H1 (cell line): ENCODE measurements at regions not wholly inside any gene's neighbourhood (a gene's known extent, or its start where the extent isn't known, plus 50 kb on each side); places are given as distances from the start of the nearest gene placed in this dataset.

Experiments
- POLR2A ChIP-seq, 2 experiments: IDR thresholded peaks; 1 replicate in 1 of 2; 2 replicates in 1 of 2; pipeline ENCODE4 v1.6.1; 2011; ENCODE audit warnings: low read depth in 2 of 2, low read length in 2 of 2, mild to moderate bottlenecking in 2 of 2; ENCODE audit errors: control extremely low read depth in 1 of 2
- SIN3A ChIP-seq, 2 experiments: IDR thresholded peaks in 1 of 2; conservative IDR thresholded peaks in 1 of 2; 2 replicates each; pipeline ENCODE4 v1.6.1; 2011 to 2012; ENCODE audit warnings: low read length in 2 of 2, improper control_type of control experiment in 1 of 2, low read depth in 1 of 2, mild to moderate bottlenecking in 1 of 2
- TF ChIP-seq, protein P1 (sequence below): IDR thresholded peaks from 2 replicates; pipeline ENCODE4 v1.6.1; 2012; ENCODE audit warnings: low read length, inconsistent platforms

GRCh38 chr5:24110004-24110615 lies 534.7 kb downstream of the CDH10 start:
- TF ChIP-seq, protein P1, sequence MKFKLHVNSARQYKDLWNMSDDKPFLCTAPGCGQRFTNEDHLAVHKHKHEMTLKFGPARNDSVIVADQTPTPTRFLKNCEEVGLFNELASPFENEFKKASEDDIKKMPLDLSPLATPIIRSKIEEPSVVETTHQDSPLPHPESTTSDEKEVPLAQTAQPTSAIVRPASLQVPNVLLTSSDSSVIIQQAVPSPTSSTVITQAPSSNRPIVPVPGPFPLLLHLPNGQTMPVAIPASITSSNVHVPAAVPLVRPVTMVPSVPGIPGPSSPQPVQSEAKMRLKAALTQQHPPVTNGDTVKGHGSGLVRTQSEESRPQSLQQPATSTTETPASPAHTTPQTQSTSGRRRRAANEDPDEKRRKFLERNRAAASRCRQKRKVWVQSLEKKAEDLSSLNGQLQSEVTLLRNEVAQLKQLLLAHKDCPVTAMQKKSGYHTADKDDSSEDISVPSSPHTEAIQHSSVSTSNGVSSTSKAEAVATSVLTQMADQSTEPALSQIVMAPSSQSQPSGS: no peak
- TF ChIP-seq POLR2A (IDR thresholded peaks at IDR 0.05; ENCODE audit: control extremely low read depth in 1 of 2, low read depth in 2 of 2, low read length in 2 of 2) (no peak), SIN3A (conservative IDR thresholded peaks at IDR 0.05 in 1 of 2, IDR thresholded peaks at IDR 0.05 in 1 of 2; ENCODE audit: low read depth in 1 of 2, low read length in 2 of 2) (no peak)
